ENCODE measurements at regions not wholly inside any gene's neighbourhood (a gene's known extent, or its start where the extent isn't known, plus 50 kb on each side); places are given as distances from the start of the nearest gene placed in this dataset.
"Not testable (repeated sequence)": the region's sequence is repeated elsewhere in the genome, so short reads cannot be mapped to it uniquely, and the experiment has no call there.

DNA sequence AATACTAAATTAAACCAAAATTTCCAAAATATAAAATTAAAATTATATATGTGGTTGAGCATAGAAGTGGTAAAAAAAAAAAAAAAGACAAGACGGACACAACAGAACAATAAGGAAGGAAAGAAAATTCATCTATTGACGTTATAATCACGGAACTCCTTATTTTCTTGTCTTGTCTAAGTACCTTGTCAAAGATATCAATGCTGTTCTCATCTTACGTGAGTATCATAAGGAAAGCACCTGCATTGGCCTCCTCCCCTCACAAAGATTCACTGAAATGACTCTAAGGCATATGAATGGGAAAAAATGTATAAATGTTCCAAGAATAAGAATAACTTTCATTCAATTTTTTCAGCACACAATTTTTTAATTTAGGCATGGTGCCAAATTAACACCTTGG is 135.4 kb downstream of the PPP1R3A start:
- DNase-seq (ENCODE audit: low read depth), result no peak

DNA sequence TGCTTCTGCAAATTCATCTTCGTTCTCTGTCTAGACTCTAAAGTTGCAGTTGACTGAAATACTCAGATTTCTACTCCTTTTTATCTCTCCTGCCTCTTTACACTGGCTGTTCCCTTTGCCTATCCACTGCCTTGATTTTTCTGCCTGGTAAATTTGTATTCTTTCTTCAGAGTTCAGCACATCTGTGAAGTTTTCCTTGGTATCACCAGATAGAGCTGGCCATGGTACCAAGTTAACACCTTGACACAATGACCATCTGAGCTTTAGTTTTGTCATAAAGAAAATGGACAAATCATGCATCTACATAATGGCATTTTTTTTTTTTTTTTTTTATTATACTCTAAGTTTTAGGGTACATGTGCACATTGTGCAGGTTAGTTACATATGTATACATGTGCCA is 143.0 kb downstream of the PPP1R3A start:
- DNase-seq (ENCODE audit: low read depth), result no peak

DNA sequence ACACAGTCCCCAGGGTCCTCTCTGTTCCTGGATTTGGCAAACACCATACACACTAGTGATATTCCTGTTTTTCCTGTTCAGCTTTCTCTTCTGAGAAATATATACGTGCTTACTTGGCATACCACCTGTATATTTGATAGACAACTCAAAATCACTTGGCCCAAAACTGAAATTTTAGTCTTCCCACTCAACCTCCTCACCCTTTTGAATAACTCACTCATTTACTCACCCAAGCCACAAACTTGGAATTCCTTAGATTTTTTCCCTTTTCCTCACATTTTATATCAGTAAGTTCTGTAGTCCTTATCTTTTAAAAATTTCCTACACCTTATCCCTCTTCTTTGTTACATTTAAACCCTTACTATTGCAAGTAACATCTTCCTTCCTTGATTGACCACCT is 143.4 kb downstream of the PPP1R3A start:
- no peak for DNase-seq (ENCODE audit: low read depth)

DNA sequence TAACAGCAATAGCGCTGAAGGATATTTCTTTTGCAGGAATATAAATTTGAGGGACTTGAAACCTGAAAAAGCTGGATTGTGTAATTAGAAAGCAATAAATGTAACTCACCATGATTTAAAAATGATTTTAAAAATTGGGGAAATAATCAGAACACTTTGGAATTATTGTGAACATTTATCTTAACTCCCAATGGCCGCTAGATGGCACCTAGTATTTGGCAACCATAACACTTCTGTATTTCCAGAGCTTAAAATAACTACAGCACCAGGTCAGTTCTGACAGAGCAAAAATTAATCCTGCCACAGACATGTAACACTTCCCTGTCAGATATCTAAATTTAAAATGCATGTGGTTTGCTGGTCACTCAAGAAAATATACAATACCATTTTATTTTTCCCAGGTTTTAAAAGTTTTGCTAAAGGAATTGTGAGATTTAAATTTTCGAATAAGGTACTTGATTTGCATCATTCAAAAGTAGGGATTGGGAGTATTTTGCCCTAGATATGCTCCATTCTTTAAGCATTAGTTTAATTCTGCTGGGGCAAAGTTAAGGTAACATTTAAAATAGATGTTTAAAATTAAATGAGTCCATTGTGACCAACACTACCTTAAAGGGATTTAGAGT is 144.5 kb downstream of the PPP1R3A start:
- no peak for DNase-seq (ENCODE audit: low read depth)

DNA sequence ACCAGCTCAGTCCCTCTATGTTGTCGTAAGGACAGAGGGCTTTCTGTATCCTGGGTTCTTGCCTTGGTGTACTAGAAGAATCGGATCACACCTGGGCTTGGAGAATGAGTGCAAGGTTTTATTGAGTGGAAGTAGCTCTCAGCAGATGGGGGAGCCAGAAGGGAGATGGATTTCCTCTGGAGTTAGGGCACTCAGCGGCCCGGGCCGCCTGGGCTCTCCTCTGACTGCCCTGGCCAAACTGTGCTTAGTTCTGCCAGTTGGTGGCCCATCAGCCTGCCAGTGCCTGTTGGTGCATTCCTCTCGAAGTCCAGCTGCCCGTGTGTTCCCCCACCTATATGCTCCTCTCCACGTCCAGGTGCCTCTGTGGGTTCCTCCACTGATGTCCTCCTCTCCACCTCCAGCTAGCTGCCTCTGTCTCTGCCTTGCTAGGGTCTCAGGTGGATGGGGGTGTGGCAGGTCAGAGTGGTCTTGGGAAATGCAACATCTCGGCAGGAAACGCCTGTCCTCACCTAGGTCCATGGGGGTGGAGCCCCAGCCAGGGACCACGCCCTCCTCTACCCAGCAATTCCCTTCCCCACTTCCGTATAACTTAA is 148.6 kb downstream of the PPP1R3A start:
- no peak for DNase-seq (ENCODE audit: low read depth)

DNA sequence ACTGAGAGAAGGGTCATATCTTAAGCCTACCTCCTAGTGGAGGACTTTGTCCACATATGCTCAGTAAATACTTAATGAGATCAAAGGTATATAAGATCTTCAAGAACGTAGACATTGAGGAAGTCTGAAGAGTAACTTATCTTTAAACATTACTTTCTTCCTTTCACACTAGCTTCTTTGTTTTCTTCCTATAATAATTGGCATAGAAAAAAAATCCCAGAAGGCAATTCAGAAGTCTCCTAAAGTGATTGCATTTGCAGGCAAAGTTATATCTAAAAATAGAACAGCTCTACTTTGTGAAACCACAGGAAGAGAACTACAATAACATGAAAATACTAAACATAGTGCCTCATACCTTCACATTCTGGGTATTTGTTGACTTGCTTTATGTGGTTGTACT is 150.4 kb downstream of the PPP1R3A start:
- no peak for DNase-seq (ENCODE audit: low read depth)

DNA sequence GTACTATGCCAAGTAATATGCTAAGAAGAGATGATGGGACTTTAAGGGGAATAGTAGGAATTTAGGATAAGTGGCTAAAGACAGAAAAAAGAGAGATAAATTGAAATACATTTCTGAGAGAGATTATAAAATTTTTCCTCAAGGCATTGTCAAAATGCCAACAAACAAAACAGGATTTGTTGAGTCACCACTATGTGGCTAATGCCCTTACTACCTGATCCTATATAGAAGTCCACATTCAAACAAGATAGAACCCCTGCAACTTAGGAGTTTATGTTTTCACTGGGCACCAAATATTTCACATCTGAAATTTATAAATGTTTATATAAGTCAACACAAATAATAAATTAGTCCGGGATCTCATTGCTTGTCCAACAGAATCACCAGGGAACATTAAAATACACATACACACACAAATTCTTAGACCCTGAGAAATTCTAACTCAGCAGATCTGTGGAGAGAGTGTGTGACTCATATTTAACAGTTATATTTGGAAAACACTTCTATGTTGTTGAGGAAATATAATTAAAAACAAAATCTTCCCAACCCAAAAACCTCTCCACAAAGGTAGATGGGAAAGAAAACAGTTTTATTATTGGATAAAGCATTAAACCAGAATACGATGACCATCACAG is 154.3 kb downstream of the PPP1R3A start:
- no peak for DNase-seq (ENCODE audit: low read depth)

DNA sequence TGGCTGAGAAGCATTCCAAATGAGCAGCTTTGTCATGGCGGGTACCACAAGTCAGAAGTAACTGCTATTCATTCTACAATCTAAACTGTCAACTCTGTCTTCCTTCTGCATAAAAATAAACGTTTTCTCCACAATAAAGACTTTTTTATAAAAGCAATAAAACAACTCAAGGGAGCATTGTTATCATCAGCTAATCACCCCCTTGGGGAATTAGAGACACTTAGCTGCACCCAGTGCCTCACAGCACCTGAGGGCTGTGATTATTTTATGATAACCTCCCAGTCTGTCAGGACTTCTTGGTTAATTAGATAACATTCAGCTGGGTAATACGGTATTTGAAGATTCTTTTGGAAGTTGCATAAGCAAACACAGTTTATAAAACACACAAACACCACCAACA is 155.6 kb downstream of the PPP1R3A start:
- no peak for DNase-seq (ENCODE audit: low read depth)

DNA sequence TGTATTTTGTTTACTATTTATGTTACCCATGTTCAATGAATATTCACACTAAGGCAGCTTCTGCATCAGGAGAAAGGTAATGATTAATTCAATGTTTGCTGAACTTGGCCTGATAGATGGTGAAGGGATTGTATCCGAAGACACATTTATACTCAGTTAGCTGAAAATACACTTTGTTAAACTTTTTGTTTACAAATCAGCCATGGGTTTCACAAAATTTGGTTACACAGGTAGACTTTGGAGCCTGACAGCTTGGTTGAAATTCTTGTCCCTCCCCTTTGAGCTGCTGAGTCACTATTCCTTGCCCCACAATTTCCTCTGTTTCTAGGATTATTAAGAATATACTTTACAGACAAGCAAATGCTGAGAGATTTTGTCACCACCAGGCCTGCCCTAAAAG is 162.6 kb downstream of the PPP1R3A start:
- no peak for DNase-seq (ENCODE audit: low read depth)

DNA sequence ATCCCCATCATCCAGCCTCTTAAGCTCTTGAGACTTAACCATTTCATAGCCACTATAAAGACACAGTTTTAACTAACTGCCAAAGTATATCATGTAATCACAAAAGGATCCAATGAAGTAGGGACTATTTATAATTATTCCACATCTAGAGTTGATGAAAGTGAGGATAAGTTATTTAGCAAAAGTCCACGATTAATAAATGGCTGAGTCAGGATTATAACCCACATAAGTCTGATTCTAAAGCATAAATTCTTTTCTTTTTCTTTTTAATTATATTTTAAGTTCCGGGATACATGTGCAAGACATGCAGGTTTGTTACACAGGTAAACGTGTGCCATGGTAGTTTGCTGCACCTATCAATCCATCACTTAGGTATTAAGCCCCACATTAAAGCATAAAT is 166.1 kb downstream of the PPP1R3A start:
- DNase-seq (ENCODE audit: low read depth), result no peak

DNA sequence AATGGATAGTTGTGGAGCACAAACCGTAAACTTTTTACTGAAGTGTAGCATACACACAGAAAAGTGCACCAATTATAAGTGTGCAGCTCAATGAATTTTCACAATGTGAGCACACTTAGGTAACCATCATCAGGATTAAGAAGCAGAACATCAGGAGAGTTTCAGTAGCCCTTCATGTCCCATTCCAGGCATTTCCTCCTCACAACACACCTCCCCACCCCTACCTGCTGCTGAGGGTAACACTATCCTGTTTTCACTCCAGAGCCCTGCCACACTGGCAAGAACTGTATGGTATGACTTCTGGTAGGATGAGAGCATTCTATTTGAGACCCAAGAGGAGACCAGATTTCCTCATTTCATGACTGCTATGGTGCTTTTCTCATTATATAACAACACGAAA is 166.5 kb downstream of the PPP1R3A start:
- DNase-seq (ENCODE audit: low read depth), result no peak

DNA sequence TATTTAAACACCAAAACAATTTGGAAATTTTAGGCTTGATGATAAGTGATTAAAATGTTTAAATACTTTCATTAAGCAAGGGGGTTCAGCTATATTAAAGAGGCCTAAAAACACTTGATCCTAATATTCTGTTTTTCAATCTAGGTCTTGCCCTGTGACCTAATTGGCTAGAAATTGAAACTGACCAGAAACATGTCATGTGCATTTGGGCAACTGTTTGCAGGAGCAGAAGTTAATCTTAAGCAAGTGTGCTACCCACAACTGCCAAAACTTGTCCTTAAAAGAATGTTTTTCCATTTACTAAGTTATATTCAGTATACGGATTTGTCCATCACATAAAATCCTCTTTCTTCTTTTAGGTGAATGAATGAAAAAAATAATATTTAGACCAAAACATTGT is 167.3 kb downstream of the PPP1R3A start:
- no peak for DNase-seq (ENCODE audit: low read depth)

DNA sequence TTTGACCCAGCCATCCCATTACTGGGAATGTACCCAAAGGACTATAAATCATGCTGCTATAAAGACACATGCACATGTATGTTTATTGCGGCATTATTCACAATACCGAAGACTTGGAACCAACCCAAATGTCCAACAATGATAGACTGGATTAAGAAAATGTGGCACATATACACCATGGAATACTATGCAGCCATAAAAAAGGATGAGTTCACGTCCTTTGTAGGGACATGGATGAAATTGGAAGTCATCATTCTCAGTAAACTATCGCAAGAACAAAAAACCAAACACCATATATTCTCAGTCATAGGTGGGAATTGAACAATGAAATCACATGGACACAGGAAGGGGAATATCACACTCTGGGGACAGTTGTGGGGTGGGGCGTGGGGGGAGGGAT is 170.4 kb downstream of the PPP1R3A start:
- DNase-seq (ENCODE audit: low read depth), result not testable (repeated sequence)

DNA sequence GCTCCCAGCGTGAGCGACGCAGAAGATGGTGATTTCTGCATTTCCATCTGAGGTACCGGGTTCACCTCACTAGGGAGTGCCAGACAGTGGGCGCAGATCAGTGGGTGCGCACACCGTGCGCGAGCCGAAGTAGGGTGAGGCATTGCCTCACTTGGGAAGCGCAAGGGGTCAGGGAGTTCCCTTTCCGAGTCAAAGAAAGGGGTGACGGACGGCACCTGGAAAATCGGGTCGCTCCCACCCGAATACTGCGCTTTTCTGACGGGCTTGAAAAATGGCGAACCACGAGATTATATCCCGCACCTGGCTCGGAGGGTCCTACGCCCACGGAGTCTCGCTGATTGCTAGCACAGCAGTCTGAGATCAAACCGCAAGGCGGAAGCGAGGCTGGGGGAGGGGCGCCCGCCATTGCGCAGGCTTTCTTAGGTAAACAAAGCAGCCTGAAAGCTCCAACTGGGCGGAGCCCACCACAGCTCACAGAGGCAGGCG is 175.8 kb downstream of the PPP1R3A start:
- DNase-seq (ENCODE audit: low read depth), result not testable (repeated sequence)

DNA sequence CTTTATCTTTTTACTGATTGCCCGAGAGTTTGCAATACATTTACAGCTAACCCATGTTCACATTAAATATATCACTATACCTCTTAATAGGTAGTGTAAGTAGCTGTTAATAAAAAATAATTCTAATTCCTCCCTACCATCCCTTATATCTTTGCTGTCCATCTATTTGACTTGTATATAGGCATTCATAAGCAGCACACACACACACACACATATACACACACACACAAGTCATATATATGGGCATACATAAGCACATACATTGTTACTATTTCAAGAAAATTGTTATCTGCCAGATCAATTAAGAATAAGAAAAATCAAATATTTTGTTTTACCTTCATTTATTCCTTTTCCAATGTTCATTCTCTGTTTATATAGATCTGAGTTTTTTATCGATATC is 176.4 kb downstream of the PPP1R3A start:
- no peak for DNase-seq (ENCODE audit: low read depth)

DNA sequence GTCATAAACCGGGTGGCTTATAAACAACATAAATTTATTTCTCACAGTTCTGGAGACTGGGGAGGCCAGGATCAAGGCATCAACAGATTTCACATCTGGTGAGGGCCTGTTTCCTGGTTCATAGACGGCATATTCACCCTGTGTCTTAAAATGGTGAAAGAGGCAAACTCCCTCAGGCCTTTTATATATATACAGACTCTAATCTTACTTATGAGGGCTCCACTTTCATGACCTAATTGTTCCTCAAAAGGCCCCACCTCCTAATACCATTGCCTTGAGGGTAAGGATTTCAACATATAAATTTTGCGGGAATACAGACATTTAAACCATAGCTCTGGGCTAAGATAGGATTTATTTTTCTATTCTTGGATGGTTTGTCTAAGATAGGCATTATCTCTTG is 187.2 kb downstream of the PPP1R3A start:
- DNase-seq (ENCODE audit: low read depth), result no peak

DNA sequence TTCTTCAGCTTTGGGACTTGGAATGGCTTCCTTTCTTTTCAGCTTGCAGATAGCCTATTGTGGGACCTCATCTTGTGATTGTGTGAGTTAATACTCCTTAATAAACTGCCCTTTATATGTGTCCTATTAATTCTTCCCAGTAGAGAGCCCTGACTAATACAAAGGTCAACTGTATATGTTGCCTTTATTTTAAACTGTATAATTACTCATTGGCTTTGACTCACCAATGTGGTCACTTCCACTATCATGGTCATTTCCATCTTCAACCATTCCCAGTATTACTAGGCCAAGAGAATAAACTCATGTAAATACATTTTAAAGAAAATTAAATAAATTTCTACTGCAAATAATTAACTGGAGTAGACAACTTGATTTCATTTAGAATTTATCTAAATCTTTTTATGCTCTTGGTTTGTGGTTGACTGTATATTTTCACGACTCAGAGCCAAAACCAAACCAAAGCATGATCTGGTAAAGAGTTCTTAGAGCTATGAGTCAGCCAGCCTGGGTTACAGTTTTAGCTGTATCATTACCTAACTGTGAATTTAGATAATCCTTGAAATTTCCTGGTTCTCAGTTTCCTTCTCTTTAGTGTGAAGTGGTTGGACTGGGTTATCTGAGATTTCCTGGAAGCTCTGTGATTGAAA is 188.4 kb downstream of the PPP1R3A start:
- DNase-seq (ENCODE audit: low read depth), result no peak

DNA sequence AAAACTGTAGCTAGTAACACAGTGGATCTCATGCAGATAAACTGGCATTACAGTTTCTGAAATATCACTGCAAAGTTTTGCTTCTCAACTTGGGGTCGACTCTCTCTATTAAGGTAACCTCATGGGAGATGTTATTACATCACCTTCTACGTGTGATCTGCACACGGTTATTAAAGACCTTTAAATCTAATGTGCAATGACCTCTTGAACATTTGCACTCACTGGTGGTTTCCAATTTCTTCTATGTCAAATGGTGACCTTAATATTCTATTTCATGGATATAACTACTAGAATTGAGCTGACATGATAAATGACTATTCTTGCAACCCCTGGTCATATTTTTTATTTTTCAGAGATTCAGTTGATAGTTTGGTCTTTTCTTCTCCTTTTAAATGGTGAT is 191.3 kb downstream of the PPP1R3A start:
- no peak for DNase-seq (ENCODE audit: low read depth)

DNA sequence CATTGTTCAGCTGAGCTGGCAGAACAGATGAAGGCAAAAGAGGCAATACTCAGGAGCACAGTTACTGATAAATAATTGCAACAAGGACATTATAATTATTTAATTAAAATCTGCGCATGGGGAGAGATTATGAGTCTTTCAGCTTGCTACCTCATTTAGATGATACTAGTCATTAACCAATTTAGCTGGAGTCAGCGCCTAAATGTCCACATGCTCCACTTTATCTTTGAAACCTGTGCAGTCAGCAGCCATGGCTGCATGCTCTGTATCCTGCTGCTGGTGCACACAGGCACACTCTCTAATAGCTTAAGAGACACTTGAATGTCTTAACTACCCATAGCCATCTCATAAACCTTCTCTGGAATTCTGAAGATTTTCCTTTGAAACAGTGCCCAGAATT is 196.8 kb downstream of the PPP1R3A start:
- DNase-seq (ENCODE audit: low read depth), result no peak

DNA sequence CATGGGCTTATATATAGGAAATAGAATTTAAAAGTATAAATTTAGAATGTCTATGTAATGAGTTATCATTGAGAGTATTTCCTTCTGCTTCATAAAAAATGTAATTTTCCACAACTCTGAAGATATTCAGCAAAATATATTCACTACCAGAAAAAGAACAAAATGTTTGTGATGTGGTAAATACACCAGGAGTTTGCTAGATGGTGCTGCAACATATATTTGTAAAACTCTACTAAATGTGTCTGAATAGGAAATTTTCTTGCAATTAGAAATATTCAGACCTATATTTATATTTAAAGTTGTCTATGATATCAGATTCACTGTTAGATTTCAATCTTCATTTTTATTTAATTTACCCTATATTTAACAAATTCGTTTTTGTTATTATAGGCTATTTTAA is 201.1 kb downstream of the PPP1R3A start:
- DNase-seq (ENCODE audit: low read depth), result no peak

DNA sequence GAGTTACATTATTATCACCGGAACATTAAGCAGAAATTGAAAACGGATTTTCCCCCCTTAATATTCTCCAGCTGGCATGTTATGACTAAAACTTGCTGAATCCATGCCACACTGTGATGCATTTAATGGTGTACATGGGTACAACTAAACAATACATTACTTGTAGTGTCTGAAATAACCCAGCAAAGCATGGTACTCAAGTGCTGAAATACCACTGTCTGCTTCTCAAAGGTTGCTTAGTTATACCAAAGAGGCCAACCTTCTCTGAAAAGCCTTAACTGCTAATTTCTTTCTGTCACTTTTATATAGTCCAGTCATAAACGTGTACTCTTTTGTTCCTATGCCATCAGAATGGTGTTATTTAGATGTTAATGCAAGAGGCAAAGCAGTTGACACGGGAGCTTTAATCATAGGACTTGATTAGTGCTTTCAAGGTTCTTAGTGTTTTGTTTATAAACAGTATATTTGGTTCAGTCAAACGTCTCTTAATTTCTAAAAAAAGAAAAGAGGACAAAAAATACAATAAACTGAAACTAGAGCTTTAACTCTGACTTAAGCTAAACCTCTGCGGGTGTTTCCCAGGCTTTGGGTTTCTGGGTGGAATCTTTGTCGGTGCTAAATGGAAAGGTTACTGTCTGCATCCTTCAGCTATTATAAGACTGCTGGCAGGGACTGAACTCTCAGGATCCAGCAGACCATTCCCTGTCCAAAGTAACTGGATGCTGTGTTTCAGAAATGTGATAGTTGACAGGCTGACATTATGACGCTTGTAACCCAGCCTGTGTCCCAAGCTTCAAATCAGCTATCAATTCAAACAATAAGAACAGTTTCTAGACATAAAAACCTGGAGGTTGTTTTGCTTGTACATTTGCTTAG is 202.6 kb downstream of the PPP1R3A start:
- DNase-seq (ENCODE audit: low read depth), result no peak

DNA sequence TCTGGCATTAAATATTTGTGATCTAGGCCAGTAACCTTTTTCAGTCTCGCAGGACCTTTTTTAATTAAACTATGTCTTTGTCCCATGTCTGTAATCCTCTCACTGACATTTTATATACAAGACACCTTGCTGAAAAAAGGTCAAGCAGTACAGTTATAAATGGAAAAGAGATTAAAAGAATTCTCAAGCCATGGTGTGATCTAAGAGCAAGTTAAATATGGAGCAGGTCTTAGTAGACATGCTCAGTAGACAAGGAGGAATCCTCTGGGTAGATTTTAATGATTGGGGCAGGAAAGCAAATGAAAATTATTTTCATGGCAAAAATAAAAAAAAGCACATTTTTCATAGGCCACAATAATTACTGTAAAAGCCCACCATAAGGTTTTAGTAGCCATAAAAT is 203.5 kb downstream of the PPP1R3A start:
- no peak for DNase-seq (ENCODE audit: low read depth)
